A549 (cell line): ENCODE measurements at regions not wholly inside any gene's neighbourhood (a gene's known extent, or its start where the extent isn't known, plus 50 kb on each side); places are given as distances from the start of the nearest gene placed in this dataset.

ENCODE experiments used
- CTCF ChIP-seq: fragments of >200 bp; sonication (Bioruptor Twin); formaldehyde crosslinking; IDR thresholded peaks from 3 replicates; pipeline ENCODE4 v1.5.1; 2016
- EHMT2 ChIP-seq: fragments of 200-600 bp; sonication (generic); IDR thresholded peaks from 2 replicates; pipeline ENCODE4 v1.6.1; 2016; ENCODE audit warnings: antibody characterized with exemption, low read depth, mild to moderate bottlenecking, moderate library complexity
- EP300 ChIP-seq, 2 experiments: fragments of >200 bp; sonication (Bioruptor Twin); formaldehyde crosslinking; IDR thresholded peaks; 2 replicates in 1 of 2; 3 replicates in 1 of 2; pipeline ENCODE4 v1.6.1; 2016 to 2017
- POLR2A ChIP-seq: IDR thresholded peaks from 2 replicates; pipeline ENCODE4 v1.6.1; 2012; ENCODE audit warnings: mild to moderate bottlenecking, low read length
- POLR2AphosphoS2 ChIP-seq: conservative IDR thresholded peaks from 2 replicates; pipeline ENCODE4 v1.6.1; 2012; ENCODE audit warnings: low read length, improper control_type of control experiment, inconsistent platforms

- TF ChIP-seq POLR2A: no peak
- no peak for TF ChIP-seq CTCF
- no peak for TF ChIP-seq EHMT2
- no peak for TF ChIP-seq POLR2AphosphoS2
- TF ChIP-seq EP300 (IDR thresholded peaks at IDR 0.05): no peak
These were observed 576.4 kb downstream of the REEP3 start for GRCh38 chr10:64097391-64098122.
